IMR-90 (cell line): ENCODE measurements at regions not wholly inside any gene's neighbourhood (a gene's known extent, or its start where the extent isn't known, plus 50 kb on each side); places are given as distances from the start of the nearest gene placed in this dataset.

Source experiments
- ATAC-seq: fragments of 200-7000 bp; cut with Tn5 transposase; 2 replicates; pipeline ENCODE4 v1.9.1; 2020; ENCODE audit warnings: low read depth, mild to moderate bottlenecking, moderate library complexity
- BruUV-seq: library from RNA; stranded (reverse); fragments of 400-500 nt; replicated peaks from 2 replicates; lab custom pipeline; 2021; lab: Mats Ljungman, UMichigan
- CTCF ChIA-PET: fragments of 300-600 bp; formaldehyde crosslinking; extraction: SDS; loops from one replicate; lab custom pipeline; 2021; ENCODE audit warnings: antibody characterized with exemption; lab: Yijun Ruan, JAX
- POLR2A ChIA-PET: fragments of 300-600 bp; sonication (Branson Sonifier 250); formaldehyde crosslinking; loops from one replicate; lab custom pipeline; 2022; ENCODE audit warnings: antibody characterized with exemption; ENCODE audit not compliant: unreplicated experiment; lab: Charles Lee
- DNase-seq: peaks from one replicate; pipeline ENCODE4 v3.0.0; 2013
- H2AFZ ChIP-seq: replicated peaks from 2 replicates; pipeline ENCODE3; 2013; ENCODE audit warnings: low read length, mild to moderate bottlenecking; ENCODE audit not compliant: poor library complexity
- H2AK5ac ChIP-seq: 2 replicates; pipeline ENCODE4 v1.6.1; 2013; ENCODE audit warnings: low read depth, low read length, inconsistent platforms
- H2AK9ac ChIP-seq: replicated peaks from 2 replicates; pipeline ENCODE3; 2013; ENCODE audit warnings: mild to moderate bottlenecking, low read depth, low read length, moderate library complexity; ENCODE audit not compliant: poor library complexity
- H2BK120ac ChIP-seq: 2 replicates; pipeline ENCODE4 v1.6.1; 2013; ENCODE audit warnings: low read depth, low read length, inconsistent platforms
- H2BK15ac ChIP-seq: 3 replicates; pipeline ENCODE4 v1.6.1; 2013; ENCODE audit warnings: low read depth, low read length, inconsistent platforms
- H2BK20ac ChIP-seq: 2 replicates; pipeline ENCODE4 v1.6.1; 2013; ENCODE audit warnings: low read depth, mild to moderate bottlenecking, inconsistent platforms, low read length, moderate library complexity
- H2BK5ac ChIP-seq: 2 replicates; pipeline ENCODE4 v1.6.1; 2013; ENCODE audit warnings: mild to moderate bottlenecking, low read depth, low read length, inconsistent platforms; ENCODE audit not compliant: poor library complexity, severe bottlenecking
- H3K14ac ChIP-seq: replicated peaks from 2 replicates; pipeline ENCODE4 v1.6.1; 2013; ENCODE audit warnings: low read depth, low read length, inconsistent platforms
- H3K18ac ChIP-seq: 2 replicates; pipeline ENCODE4 v1.6.1; 2013; ENCODE audit warnings: low read depth, low read length, control low read depth
- H3K23ac ChIP-seq: 2 replicates; pipeline ENCODE4 v1.6.1; 2013; ENCODE audit warnings: low read depth, low read length, inconsistent platforms
- H3K27ac ChIP-seq: 2 replicates; pipeline ENCODE4 v1.5.1; 2013; ENCODE audit warnings: mild to moderate bottlenecking, control low read depth, low read length; ENCODE audit not compliant: insufficient read depth
- H3K27me3 ChIP-seq: 2 replicates; pipeline ENCODE4 v1.6.1; 2013; ENCODE audit warnings: low read length; ENCODE audit not compliant: control insufficient read depth, insufficient read depth
- H3K36me3 ChIP-seq: 2 replicates; pipeline ENCODE4 v1.6.1; 2013; ENCODE audit warnings: low read length, mixed read lengths; ENCODE audit not compliant: control insufficient read depth, insufficient read depth
- H3K4ac ChIP-seq: 2 replicates; pipeline ENCODE4 v1.6.1; 2013; ENCODE audit warnings: low read depth, low read length, inconsistent platforms
- H3K4me1 ChIP-seq: 2 replicates; pipeline ENCODE4 v1.6.1; 2013; ENCODE audit warnings: low read length, mixed read lengths; ENCODE audit not compliant: control insufficient read depth, insufficient read depth
- H3K4me2 ChIP-seq: 2 replicates; pipeline ENCODE4 v1.6.1; 2013; ENCODE audit warnings: low read depth, mild to moderate bottlenecking, control low read depth, low read length, moderate library complexity
- H3K4me3 ChIP-seq: 2 replicates; pipeline ENCODE4 v1.5.1; 2013; ENCODE audit warnings: low read depth, mild to moderate bottlenecking, control low read depth, low read length, moderate library complexity; ENCODE audit not compliant: insufficient read depth
- H3K56ac ChIP-seq: 2 replicates; pipeline ENCODE4 v1.6.1; 2013; ENCODE audit warnings: low read length, inconsistent platforms; ENCODE audit not compliant: insufficient read depth; ENCODE audit errors: extremely low read depth
- H3K79me1 ChIP-seq, 2 experiments: 2 replicates each; pipeline ENCODE4 v1.6.1; 2013; ENCODE audit warnings: low read length in 2 of 2, inconsistent platforms in 1 of 2, low read depth in 1 of 2
- H3K9ac ChIP-seq: 2 replicates; pipeline ENCODE4 v1.6.1; 2013; ENCODE audit warnings: low read depth, low read length, control low read depth
- H3K9me1 ChIP-seq: 2 replicates; pipeline ENCODE4 v1.6.1; 2013; ENCODE audit warnings: low read length, inconsistent platforms; ENCODE audit not compliant: insufficient read depth
- H3K9me3 ChIP-seq: 2 replicates; pipeline ENCODE4 v1.6.1; 2013; ENCODE audit warnings: low read length; ENCODE audit not compliant: control insufficient read depth, insufficient read depth
- H4K20me1 ChIP-seq: 2 replicates; pipeline ENCODE4 v1.6.1; 2013; ENCODE audit warnings: low read length, inconsistent platforms; ENCODE audit not compliant: insufficient read depth
- H4K5ac ChIP-seq: 2 replicates; pipeline ENCODE4 v1.6.1; 2013; ENCODE audit warnings: mild to moderate bottlenecking, low read depth, low read length, control low read depth
- H4K8ac ChIP-seq, 2 experiments: 2 replicates each; pipeline ENCODE4 v1.6.1; 2013; ENCODE audit warnings: low read depth in 2 of 2, low read length in 2 of 2, control low read depth in 1 of 2, inconsistent platforms in 1 of 2
- H4K91ac ChIP-seq: 2 replicates; pipeline ENCODE4 v1.6.1; 2013; ENCODE audit warnings: low read depth, low read length, inconsistent platforms; ENCODE audit not compliant: insufficient read depth
- BHLHE40 ChIP-seq: fragments of 150-350 bp; IDR thresholded peaks from 2 replicates; pipeline ENCODE4 v1.6.1; 2016; ENCODE audit warnings: mild to moderate bottlenecking, low read depth, low read length
- CEBPB ChIP-seq: IDR thresholded peaks from 2 replicates; pipeline ENCODE4 v1.6.1; 2012; ENCODE audit warnings: low read depth, low read length, improper control_type of control experiment
- CHD1 ChIP-seq: IDR thresholded peaks from 2 replicates; pipeline ENCODE4 v1.6.1; 2012; ENCODE audit warnings: low read depth, low read length, improper control_type of control experiment
- FOS ChIP-seq: fragments of 150-350 bp; IDR thresholded peaks from 2 replicates; pipeline ENCODE4 v1.6.1; 2016; ENCODE audit warnings: low read depth, low read length
- MAFK ChIP-seq: IDR thresholded peaks from 2 replicates; pipeline ENCODE4 v1.6.1; 2012; ENCODE audit warnings: low read depth, low read length, improper control_type of control experiment
- MAZ ChIP-seq: IDR thresholded peaks from 2 replicates; pipeline ENCODE4 v1.6.1; 2012; ENCODE audit warnings: low read depth, mild to moderate bottlenecking, low read length, improper control_type of control experiment, moderate library complexity, borderline replicate concordance
- MXI1 ChIP-seq: IDR thresholded peaks from 2 replicates; pipeline ENCODE4 v1.6.1; 2012; ENCODE audit warnings: low read depth, mild to moderate bottlenecking, low read length, moderate library complexity, borderline replicate concordance
- NFE2L2 ChIP-seq: fragments of 150-350 bp; IDR thresholded peaks from 2 replicates; pipeline ENCODE4 v1.6.1; 2016; ENCODE audit warnings: low read depth, mild to moderate bottlenecking, low read length
- POLR2A ChIP-seq: IDR thresholded peaks from 2 replicates; pipeline ENCODE4 v1.6.1; 2012; ENCODE audit warnings: mild to moderate bottlenecking, low read depth, low read length
- RAD21 ChIP-seq: IDR thresholded peaks from 2 replicates; pipeline ENCODE4 v1.6.1; 2012; ENCODE audit warnings: low read length, improper control_type of control experiment
- RCOR1 ChIP-seq: IDR thresholded peaks from 2 replicates; pipeline ENCODE4 v1.6.1; 2012; ENCODE audit warnings: mild to moderate bottlenecking, low read length, improper control_type of control experiment; ENCODE audit not compliant: insufficient replicate concordance
- RFX5 ChIP-seq: IDR thresholded peaks from 2 replicates; pipeline ENCODE4 v1.8.0; 2012; ENCODE audit warnings: low read depth, mild to moderate bottlenecking, low read length, moderate library complexity
- SMC3 ChIP-seq: fragments of 150-350 bp; IDR thresholded peaks from 2 replicates; pipeline ENCODE4 v1.6.1; 2016; ENCODE audit warnings: low read depth, mild to moderate bottlenecking, antibody characterized with exemption, low read length, moderate library complexity
- WGBS, 2 experiments: methylation state at CpG; one replicate each; pipeline versions ENCODE4 v1.1.5 to v1.1.7; 2013; ENCODE audit warnings: missing lambda C conversion rate in 2 of 2; ENCODE audit not compliant: insufficient read length in 1 of 2; ENCODE audit errors: extremely low coverage in 2 of 2; 5-methylcytosine and 5-hydroxymethylcytosine counted together
- dilution Hi-C: fragments of 300-500 bp; cut with HindIII; formaldehyde crosslinking; loops from one replicate; pipeline ENCODE4 v1.14.3; 2018; ENCODE audit warnings: low sequenced_read_pairs; ENCODE audit not compliant: unreplicated experiment
- in situ Hi-C: fragments of 300-500 bp; cut with MboI; formaldehyde crosslinking; loops from 3 replicates; pipeline ENCODE4 v1.14.3; 2019; ENCODE audit warnings: low sequenced_read_pairs, inconsistent platforms, mixed read lengths
- intact Hi-C: fragments of 100-400 bp; cut with micrococcal nuclease; formaldehyde crosslinking; loops from 2 replicates; pipeline ENCODE4 v1.10.0; 2022
- TF ChIP-seq, protein P1 (sequence below): conservative IDR thresholded peaks from 2 replicates; pipeline ENCODE4 v1.5.1; 2012; ENCODE audit warnings: mild to moderate bottlenecking, low read depth, low read length, improper control_type of control experiment
- TF ChIP-seq, protein P2 (sequence below): fragments of 150-350 bp; IDR thresholded peaks from 2 replicates; pipeline ENCODE4 v1.6.1; 2017; ENCODE audit warnings: mild to moderate bottlenecking, antibody characterized with exemption, low read length, low read depth
- TF ChIP-seq, protein P3 (sequence below): fragments of 150-350 bp; IDR thresholded peaks from 2 replicates; pipeline ENCODE4 v1.6.1; 2016; ENCODE audit warnings: low read depth, mild to moderate bottlenecking, low read length, moderate library complexity, borderline replicate concordance

DNA sequence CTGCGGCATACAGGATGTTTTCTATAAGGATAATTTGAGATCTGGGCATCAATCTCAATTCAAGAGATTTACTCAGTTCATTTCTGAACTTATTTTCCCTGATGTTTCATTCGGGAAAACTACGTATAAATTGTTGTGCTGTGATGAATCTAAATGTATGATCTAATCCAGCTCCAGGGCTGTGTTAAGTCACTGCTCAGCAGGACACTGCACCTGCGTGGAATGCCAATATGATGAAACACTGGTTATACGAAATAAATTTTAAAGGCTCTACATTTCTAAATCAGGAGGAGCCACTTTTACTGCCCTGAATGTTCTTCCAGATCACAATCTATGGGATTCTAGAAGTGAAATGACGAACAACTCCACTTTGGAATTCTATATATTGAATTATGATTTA, 259.0 kb downstream of the HNMT start:
- no CpG with 5 or more reads among the region's 6 CpGs for WGBS, 2 experiments
- intact Hi-C loops (no loop called here), dilution Hi-C loops (no loop called here), in situ Hi-C loops (no loop called here)
- Histone ChIP-seq H3K9me1 (no peaks in the 10 kb centered on the region), H2BK120ac (no peak overlapping the region), H4K8ac (no peak overlapping the region), H3K27me3 (no peaks in the 10 kb centered on the region), H2AK9ac (no peak overlapping the region), H3K9ac (no peak overlapping the region), H3K23ac (no peak overlapping the region), H4K5ac (no peak overlapping the region), H2BK20ac (no peak overlapping the region), H3K9me3 (no peaks in the 10 kb centered on the region), H3K18ac (no peak overlapping the region), H3K27ac (no peak overlapping the region), H3K56ac (no peak overlapping the region), H3K4me3 (no peak overlapping the region), H2AFZ (no peak overlapping the region), H3K4ac (no peak overlapping the region), H3K36me3 (no peaks in the 10 kb centered on the region), H2BK15ac (no peak overlapping the region), H3K4me1 (no peaks in the 10 kb centered on the region), H4K20me1 (no peaks in the 10 kb centered on the region), H3K4me2 (no peak overlapping the region), H2BK5ac (no peak overlapping the region), H2AK5ac (no peak overlapping the region), H3K79me1 (no peaks in the 10 kb centered on the region), H3K14ac (no peak overlapping the region), H4K91ac (no peak overlapping the region)
- no TSS peak for BruUV-seq
- ATAC-seq (no peak), DNase-seq (no peak)
- CTCF ChIA-PET: no interaction called here
- no peak for TF ChIP-seq CEBPB
- TF ChIP-seq MXI1: no peak
- TF ChIP-seq MAFK: no peak
- TF ChIP-seq, protein P1, sequence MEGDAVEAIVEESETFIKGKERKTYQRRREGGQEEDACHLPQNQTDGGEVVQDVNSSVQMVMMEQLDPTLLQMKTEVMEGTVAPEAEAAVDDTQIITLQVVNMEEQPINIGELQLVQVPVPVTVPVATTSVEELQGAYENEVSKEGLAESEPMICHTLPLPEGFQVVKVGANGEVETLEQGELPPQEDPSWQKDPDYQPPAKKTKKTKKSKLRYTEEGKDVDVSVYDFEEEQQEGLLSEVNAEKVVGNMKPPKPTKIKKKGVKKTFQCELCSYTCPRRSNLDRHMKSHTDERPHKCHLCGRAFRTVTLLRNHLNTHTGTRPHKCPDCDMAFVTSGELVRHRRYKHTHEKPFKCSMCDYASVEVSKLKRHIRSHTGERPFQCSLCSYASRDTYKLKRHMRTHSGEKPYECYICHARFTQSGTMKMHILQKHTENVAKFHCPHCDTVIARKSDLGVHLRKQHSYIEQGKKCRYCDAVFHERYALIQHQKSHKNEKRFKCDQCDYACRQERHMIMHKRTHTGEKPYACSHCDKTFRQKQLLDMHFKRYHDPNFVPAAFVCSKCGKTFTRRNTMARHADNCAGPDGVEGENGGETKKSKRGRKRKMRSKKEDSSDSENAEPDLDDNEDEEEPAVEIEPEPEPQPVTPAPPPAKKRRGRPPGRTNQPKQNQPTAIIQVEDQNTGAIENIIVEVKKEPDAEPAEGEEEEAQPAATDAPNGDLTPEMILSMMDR: no peak
- TF ChIP-seq NFE2L2: no peak
- no peak for TF ChIP-seq FOS
- no peak for TF ChIP-seq BHLHE40
- no peak for TF ChIP-seq POLR2A
- no peak for TF ChIP-seq RAD21
- TF ChIP-seq RFX5: no peak
- no peak for TF ChIP-seq SMC3
- TF ChIP-seq, protein P2, sequence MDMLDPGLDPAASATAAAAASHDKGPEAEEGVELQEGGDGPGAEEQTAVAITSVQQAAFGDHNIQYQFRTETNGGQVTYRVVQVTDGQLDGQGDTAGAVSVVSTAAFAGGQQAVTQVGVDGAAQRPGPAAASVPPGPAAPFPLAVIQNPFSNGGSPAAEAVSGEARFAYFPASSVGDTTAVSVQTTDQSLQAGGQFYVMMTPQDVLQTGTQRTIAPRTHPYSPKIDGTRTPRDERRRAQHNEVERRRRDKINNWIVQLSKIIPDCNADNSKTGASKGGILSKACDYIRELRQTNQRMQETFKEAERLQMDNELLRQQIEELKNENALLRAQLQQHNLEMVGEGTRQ: no peak
- TF ChIP-seq CHD1: no peak
- TF ChIP-seq, protein P3, sequence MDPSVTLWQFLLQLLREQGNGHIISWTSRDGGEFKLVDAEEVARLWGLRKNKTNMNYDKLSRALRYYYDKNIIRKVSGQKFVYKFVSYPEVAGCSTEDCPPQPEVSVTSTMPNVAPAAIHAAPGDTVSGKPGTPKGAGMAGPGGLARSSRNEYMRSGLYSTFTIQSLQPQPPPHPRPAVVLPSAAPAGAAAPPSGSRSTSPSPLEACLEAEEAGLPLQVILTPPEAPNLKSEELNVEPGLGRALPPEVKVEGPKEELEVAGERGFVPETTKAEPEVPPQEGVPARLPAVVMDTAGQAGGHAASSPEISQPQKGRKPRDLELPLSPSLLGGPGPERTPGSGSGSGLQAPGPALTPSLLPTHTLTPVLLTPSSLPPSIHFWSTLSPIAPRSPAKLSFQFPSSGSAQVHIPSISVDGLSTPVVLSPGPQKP: no peak
- TF ChIP-seq RCOR1: no peak
- no peak for TF ChIP-seq MAZ
- POLR2A ChIA-PET: no interaction called here
